Loucy (cell line): ENCODE measurements at regions not wholly inside any gene's neighbourhood (a gene's known extent, or its start where the extent isn't known, plus 50 kb on each side); places are given as distances from the start of the nearest gene placed in this dataset.
A peak's percentile ranks its signal among the peaks of the same experiment; 100 is the strongest.

Experiments used
- H2AFZ ChIP-seq: fragments of 200-600 bp; sonication (generic); 2 replicates; pipeline ENCODE4 v1.6.0; 2016; ENCODE audit warnings: antibody characterized with exemption, mild to moderate bottlenecking, low read length, moderate library complexity
- H3F3A ChIP-seq: fragments of 200-600 bp; 2 replicates; pipeline ENCODE4 v1.6.0; 2016; ENCODE audit warnings: antibody characterized with exemption, low read depth, mild to moderate bottlenecking
- H3K27me3 ChIP-seq: fragments of 200-600 bp; sonication (generic); 2 replicates; pipeline ENCODE4 v1.6.1; 2014; ENCODE audit warnings: low read length, mild to moderate bottlenecking; ENCODE audit not compliant: insufficient read depth, poor library complexity, severe bottlenecking
- H3K36me3 ChIP-seq: fragments of 200-600 bp; sonication (generic); 2 replicates; pipeline ENCODE4 v1.6.1; 2016; ENCODE audit warnings: low read length; ENCODE audit not compliant: insufficient read depth
- H3K4me1 ChIP-seq: fragments of 200-600 bp; sonication (generic); 2 replicates; pipeline ENCODE4 v1.5.1; 2014; ENCODE audit warnings: low read length, mild to moderate bottlenecking; ENCODE audit not compliant: insufficient read depth, poor library complexity, severe bottlenecking
- H3K4me2 ChIP-seq: fragments of 200-600 bp; sonication (generic); 2 replicates; pipeline ENCODE4 v1.6.0; 2014; ENCODE audit warnings: antibody characterized with exemption, low read length, low read depth, mild to moderate bottlenecking; ENCODE audit not compliant: poor library complexity, severe bottlenecking
- H3K4me3 ChIP-seq: fragments of 200-600 bp; sonication (generic); 2 replicates; pipeline ENCODE4 v1.5.1; 2014; ENCODE audit warnings: low read length, mild to moderate bottlenecking, mixed read lengths; ENCODE audit not compliant: poor library complexity, severe bottlenecking
- H3K79me2 ChIP-seq: fragments of 200-600 bp; sonication (generic); 2 replicates; pipeline ENCODE4 v1.6.1; 2014; ENCODE audit warnings: low read length; ENCODE audit not compliant: insufficient read depth
- H3K9ac ChIP-seq: fragments of 200-600 bp; sonication (generic); 2 replicates; pipeline ENCODE4 v1.6.0; 2014; ENCODE audit warnings: mild to moderate bottlenecking, low read depth, low read length, moderate library complexity; ENCODE audit not compliant: poor library complexity, severe bottlenecking
- H3K9me2 ChIP-seq: fragments of 200-600 bp; sonication (generic); replicated peaks from 2 replicates; pipeline ENCODE4 v1.6.1; 2016; ENCODE audit warnings: low read depth, low read length, mixed read lengths
- H3K9me3 ChIP-seq: fragments of 200-600 bp; sonication (generic); 2 replicates; pipeline ENCODE4 v1.6.1; 2014; ENCODE audit warnings: mild to moderate bottlenecking, antibody characterized with exemption, low read length, low read depth; ENCODE audit not compliant: insufficient read depth
- H4K20me1 ChIP-seq: fragments of 200-600 bp; sonication (generic); 2 replicates; pipeline ENCODE4 v1.6.0; 2014; ENCODE audit warnings: antibody characterized with exemption, low read length, mild to moderate bottlenecking; ENCODE audit not compliant: insufficient read depth, poor library complexity, severe bottlenecking
- CTCF ChIP-seq: fragments of 200-600 bp; sonication (generic); conservative IDR thresholded peaks from 2 replicates; pipeline ENCODE4 v1.5.1; 2014; ENCODE audit warnings: mild to moderate bottlenecking, antibody characterized with exemption, low read length
- EZH2phosphoT487 ChIP-seq: fragments of 200-600 bp; IDR thresholded peaks from 2 replicates; pipeline ENCODE4 v1.6.1; 2018; ENCODE audit warnings: antibody characterized with exemption, mild to moderate bottlenecking, moderate library complexity, borderline replicate concordance

- Histone ChIP-seq H3K79me2 (no peaks in the 10 kb centered on the region), H3K4me3 (no peak overlapping the region), H3K27me3 (no peaks in the 10 kb centered on the region), H3K9ac (no peak overlapping the region), H3F3A (no peaks in the 10 kb centered on the region), H3K36me3 (no peaks in the 10 kb centered on the region), H3K4me1 (peaks cover 26% of the 10 kb centered on the region), H3K9me3 (no peaks in the 10 kb centered on the region), H2AFZ (0 out of 2 replicates have a peak overlapping the region, but pooled peaks have one; percentile 16), H4K20me1 (no peaks in the 10 kb centered on the region), H3K9me2 (no peaks in the 10 kb centered on the region), H3K4me2 (no peak overlapping the region)
- TF ChIP-seq CTCF (no peak), EZH2phosphoT487 (no peak)
Observed at GRCh38 chr1:115492880-115493279, 148.9 kb upstream of the VANGL1 start.

GRCh38 chr1:115492019-115492595 lies 149.7 kb upstream of the VANGL1 start:
- no peak overlapping the region for H3K4me2 ChIP-seq
- H3K79me2 ChIP-seq: no peaks in the 10 kb centered on the region
- no peaks in the 10 kb centered on the region for H3K36me3 ChIP-seq
- H3K9ac ChIP-seq: no peak overlapping the region
- no peaks in the 10 kb centered on the region for H3F3A ChIP-seq
- no peaks in the 10 kb centered on the region for H3K9me3 ChIP-seq
- H3K4me1 ChIP-seq: peaks cover 22% of the 10 kb centered on the region
- TF ChIP-seq CTCF (no peak), EZH2phosphoT487 (no peak)
- no peaks in the 10 kb centered on the region for H3K27me3 ChIP-seq
- H4K20me1 ChIP-seq: no peaks in the 10 kb centered on the region
- H3K4me3 ChIP-seq: no peak overlapping the region
- H2AFZ ChIP-seq: no peak overlapping the region
- no peaks in the 10 kb centered on the region for H3K9me2 ChIP-seq

DNA sequence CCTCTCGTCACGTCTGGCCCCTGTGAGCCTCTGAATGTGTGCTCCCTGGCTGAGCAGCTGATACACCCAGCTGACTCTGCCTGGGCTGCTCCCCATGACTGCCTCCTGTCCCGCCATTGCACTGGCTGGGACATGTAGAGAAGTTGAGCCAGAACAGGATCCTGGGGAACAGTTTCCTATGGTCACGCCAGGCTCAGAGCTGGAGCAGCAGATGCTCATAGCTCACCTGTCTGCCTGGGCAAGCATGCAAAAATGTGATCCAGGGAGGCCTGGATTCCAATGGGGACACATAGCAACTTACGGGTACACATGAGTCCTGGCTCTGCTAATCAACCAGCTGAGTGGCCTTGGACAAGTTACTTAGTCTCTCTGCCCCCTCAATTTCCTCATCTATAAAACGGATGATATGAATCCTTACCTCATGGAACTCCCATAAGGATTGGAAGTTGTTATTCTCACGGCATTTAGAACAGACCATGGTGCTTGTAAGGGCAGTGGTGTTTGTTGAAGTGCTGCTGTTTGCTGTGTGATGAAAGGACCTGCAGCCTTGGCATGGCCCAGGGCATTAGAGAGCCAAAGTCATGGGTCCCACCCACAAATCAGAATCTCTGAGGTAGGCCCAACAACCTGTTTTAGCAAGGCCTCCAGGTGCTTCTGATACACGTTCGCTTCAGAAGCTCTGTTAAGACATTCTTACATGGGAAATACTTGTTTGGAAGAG lies 150.3 kb upstream of the VANGL1 start:
- Histone ChIP-seq H2AFZ (no peak overlapping the region), H3F3A (no peaks in the 10 kb centered on the region), H3K27me3 (no peaks in the 10 kb centered on the region), H3K9ac (no peak overlapping the region), H3K9me2 (no peaks in the 10 kb centered on the region), H4K20me1 (no peaks in the 10 kb centered on the region), H3K4me2 (no peak overlapping the region), H3K36me3 (no peaks in the 10 kb centered on the region), H3K9me3 (no peaks in the 10 kb centered on the region), H3K4me3 (no peak overlapping the region), H3K79me2 (no peaks in the 10 kb centered on the region), H3K4me1 (peaks cover 17% of the 10 kb centered on the region)
- TF ChIP-seq EZH2phosphoT487: no peak
- TF ChIP-seq CTCF: no peak
